Activated CD4-positive, alpha-beta memory T cell treated with anti-CD3 and anti-CD28 coated beads, Interleukin-2, amount 10 ng/mL, durations not matched to agents 7 days and 5 days (primary cell): ENCODE measurements at regions not wholly inside any gene's neighbourhood (a gene's known extent, or its start where the extent isn't known, plus 50 kb on each side); places are given as distances from the start of the nearest gene placed in this dataset.

Experiments used
- CTCF ChIA-PET: fragments of 350-600 bp; sonication (Branson Sonifier 250); formaldehyde crosslinking; loops from one replicate; lab custom pipeline; 2021; ENCODE audit warnings: antibody characterized with exemption, inconsistent platforms; lab: Charles Lee
- POLR2A ChIA-PET: fragments of 350-600 bp; sonication (Branson Sonifier 250); formaldehyde crosslinking; loops from one replicate; lab custom pipeline; 2021; ENCODE audit warnings: antibody characterized with exemption; lab: Charles Lee
- DNase-seq: peaks from one replicate; pipeline ENCODE4 v3.0.0-alpha.2; 2020
- H3K27ac Mint-ChIP-seq: one replicate; pipeline ENCODE4 v1.8.0; 2021; ENCODE audit warnings: mild to moderate bottlenecking, mixed read lengths
- H3K27me3 Mint-ChIP-seq: one replicate; pipeline ENCODE4 v1.8.0; 2021; ENCODE audit warnings: mixed read lengths
- H3K36me3 Mint-ChIP-seq: one replicate; pipeline ENCODE4 v1.8.0; 2021; ENCODE audit warnings: low read depth, mixed read lengths
- H3K4me1 Mint-ChIP-seq: one replicate; pipeline ENCODE4 v1.8.0; 2021; ENCODE audit warnings: mixed read lengths
- H3K4me3 Mint-ChIP-seq: one replicate; pipeline ENCODE4 v1.8.0; 2021; ENCODE audit warnings: mild to moderate bottlenecking, mixed read lengths
- H3K9me3 Mint-ChIP-seq: one replicate; pipeline ENCODE4 v1.8.0; 2021; ENCODE audit warnings: mixed read lengths

DNA sequence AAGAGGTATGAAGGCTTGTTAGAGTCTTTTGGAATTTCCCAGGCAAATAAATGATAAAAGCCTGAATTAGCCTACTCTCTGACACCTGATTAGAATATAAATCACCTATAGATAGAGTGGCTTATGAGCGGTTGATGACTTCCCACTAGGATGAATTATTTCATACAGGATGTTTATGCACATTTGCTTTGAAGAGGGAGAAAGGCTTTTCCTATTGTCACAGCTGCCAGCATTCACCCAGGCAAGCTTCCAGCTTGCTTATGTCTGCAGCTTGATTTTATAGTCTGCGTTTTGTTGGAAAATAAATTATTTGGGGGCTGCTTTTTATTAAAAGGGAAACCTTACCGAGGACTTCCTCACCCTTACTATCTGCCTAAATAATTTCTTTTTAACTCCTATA lies 51.3 kb upstream of the EIF2S2 start:
- DNase-seq = no peak
- Mint-ChIP-seq H3K4me1 (no peaks in the 10 kb centered on the region), H3K9me3 (no peaks in the 10 kb centered on the region), H3K36me3 (no peaks in the 10 kb centered on the region), H3K27ac (no peak overlapping the region), H3K4me3 (no peak overlapping the region), H3K27me3 (peaks cover under 1% of the 10 kb centered on the region)
- POLR2A ChIA-PET = no interaction called here
- CTCF ChIA-PET = no interaction called here

DNA sequence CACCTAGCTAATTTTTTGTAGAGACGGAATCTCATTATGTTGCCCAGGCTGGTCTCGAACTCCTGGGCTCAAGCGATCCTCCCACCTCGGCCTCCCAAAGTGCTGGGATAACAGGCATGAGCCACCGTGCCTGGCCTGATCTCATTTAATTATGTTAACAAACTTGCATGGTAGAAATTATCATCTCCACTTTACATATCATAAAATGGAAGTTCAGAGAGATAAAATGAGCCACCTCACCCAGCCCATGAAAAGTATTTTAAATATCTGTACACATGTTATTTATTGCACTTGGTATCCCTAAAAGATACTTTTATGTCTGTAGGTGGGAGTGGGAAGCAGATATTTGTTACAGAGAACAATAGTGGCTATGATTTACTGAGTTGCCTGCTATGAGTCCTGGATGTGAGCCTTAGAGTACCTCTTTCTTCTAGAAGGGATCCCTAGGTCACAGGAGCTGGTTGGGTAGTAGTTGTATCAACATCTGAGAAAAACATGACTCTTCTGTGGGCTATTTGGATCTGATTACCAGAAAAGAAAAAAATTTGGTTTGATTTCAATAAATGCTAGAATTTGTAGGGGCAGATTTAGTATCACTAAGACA lies 52.4 kb upstream of the EIF2S2 start:
- Mint-ChIP-seq H3K4me1 (no peaks in the 10 kb centered on the region), H3K36me3 (no peaks in the 10 kb centered on the region), H3K27ac (no peak overlapping the region), H3K4me3 (no peak overlapping the region), H3K27me3 (no peaks in the 10 kb centered on the region), H3K9me3 (no peaks in the 10 kb centered on the region)
- DNase-seq = no peak
- ChIA-PET CTCF (no interaction called here), POLR2A (no interaction called here)

DNA sequence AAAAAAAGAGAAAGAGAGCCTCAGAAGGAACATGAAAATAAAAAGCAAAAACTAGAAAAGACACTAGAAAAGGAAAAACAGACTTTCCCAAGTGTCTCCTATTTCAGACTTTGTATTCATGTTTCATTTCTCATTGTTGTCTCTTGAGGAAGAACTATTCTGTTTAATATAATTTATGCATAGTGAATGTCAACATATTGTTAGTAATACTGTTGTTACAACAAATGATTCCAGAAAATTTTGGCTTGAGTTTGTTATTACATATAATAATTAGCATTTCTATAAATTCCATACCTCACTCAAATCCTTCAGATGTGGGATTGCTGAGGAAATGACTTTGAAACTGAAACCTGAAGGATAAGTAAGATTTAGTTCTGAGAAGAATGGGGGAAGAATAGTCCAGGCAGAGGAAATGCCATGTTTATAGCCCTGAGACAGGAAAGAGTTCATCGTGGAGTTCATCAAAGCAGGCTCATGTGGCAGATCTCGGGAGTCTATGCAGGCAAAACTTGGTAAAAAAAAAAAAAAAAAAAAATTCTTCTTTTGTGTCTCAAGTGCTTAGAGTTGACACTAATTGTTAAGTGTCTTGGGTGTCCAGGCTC lies 53.1 kb upstream of the EIF2S2 start:
- no peaks in the 10 kb centered on the region for H3K36me3 Mint-ChIP-seq
- H3K9me3 Mint-ChIP-seq = no peaks in the 10 kb centered on the region
- DNase-seq = no peak
- ChIA-PET POLR2A (no interaction called here), CTCF (no interaction called here)
- H3K4me1 Mint-ChIP-seq = no peaks in the 10 kb centered on the region
- H3K27ac Mint-ChIP-seq = no peak overlapping the region
- no peaks in the 10 kb centered on the region for H3K27me3 Mint-ChIP-seq
- H3K4me3 Mint-ChIP-seq = no peak overlapping the region

DNA sequence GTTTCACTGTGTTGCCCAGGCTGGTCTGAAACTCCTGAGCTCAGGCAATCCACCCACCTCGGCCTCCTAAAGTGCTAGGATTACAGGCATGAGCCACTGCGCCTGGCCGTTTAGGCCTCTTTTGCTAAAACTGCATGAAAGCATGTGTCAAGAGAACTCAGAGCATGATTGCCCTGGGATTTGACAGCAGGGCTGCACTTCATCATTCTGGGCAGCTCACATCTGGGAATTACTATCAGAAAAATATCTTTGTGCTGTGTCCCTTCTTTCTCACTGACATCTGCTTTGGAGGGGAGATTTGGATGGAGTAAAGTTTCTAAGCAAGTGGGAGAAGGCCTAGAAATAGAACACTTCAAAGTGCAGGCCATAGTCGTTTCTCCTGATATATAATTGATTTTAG lies 59.6 kb upstream of the EIF2S2 start:
- H3K4me3 Mint-ChIP-seq = no peak overlapping the region
- H3K36me3 Mint-ChIP-seq = no peaks in the 10 kb centered on the region
- H3K9me3 Mint-ChIP-seq = no peaks in the 10 kb centered on the region
- no peak overlapping the region for H3K27ac Mint-ChIP-seq
- no peaks in the 10 kb centered on the region for H3K4me1 Mint-ChIP-seq
- POLR2A ChIA-PET = no interaction called here
- DNase-seq = no peak
- CTCF ChIA-PET = no interaction called here
- no peaks in the 10 kb centered on the region for H3K27me3 Mint-ChIP-seq

DNA sequence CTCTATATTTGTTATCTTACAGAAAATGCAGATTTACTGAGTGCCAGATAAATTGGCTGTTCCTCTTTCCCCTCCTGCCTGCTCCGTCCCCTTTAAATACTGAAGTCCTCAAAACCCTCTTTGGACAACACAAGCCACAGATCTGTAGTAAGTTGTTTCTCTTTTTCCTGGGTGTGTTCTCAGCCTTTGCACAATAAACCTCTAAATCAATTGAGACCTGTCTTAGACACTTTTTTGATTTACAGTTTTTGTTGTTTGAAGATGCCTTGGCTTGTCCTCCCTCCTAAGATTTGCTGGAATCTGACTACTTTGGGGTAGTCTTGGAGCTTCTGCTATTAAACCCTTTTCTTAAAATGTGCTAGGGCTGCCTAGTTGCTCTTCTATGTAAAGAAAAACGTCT lies 60.9 kb upstream of the EIF2S2 start:
- DNase-seq = no peak
- CTCF ChIA-PET = no interaction called here
- H3K9me3 Mint-ChIP-seq = no peaks in the 10 kb centered on the region
- H3K27ac Mint-ChIP-seq = no peak overlapping the region
- no peaks in the 10 kb centered on the region for H3K4me1 Mint-ChIP-seq
- H3K4me3 Mint-ChIP-seq = no peak overlapping the region
- POLR2A ChIA-PET = no interaction called here
- H3K27me3 Mint-ChIP-seq = no peaks in the 10 kb centered on the region
- H3K36me3 Mint-ChIP-seq = no peaks in the 10 kb centered on the region

DNA sequence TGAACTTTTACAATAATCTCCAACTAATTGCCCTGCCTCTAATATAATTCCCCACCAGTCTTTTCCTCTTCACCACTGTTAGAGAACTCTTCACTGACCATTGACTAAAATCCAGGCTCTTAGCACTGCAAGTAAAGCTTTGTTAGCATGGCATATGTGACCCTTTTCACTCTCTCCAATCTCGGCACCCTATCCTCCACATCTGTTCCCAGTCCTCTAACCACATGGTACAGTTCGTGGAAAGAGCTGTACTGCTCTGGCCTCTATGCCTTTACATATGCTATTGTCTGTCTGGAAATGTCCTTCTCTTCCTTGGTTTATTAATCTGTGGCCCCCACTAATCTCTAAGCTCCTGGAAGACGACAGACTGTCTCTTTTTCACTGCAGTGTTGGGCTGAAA lies 63.0 kb upstream of the EIF2S2 start:
- Mint-ChIP-seq H3K27ac (no peak overlapping the region), H3K4me1 (no peaks in the 10 kb centered on the region), H3K27me3 (peaks cover 3% of the 10 kb centered on the region), H3K4me3 (no peak overlapping the region), H3K9me3 (no peaks in the 10 kb centered on the region), H3K36me3 (no peaks in the 10 kb centered on the region)
- POLR2A ChIA-PET = no interaction called here
- no peak for DNase-seq
- CTCF ChIA-PET = no interaction called here

DNA sequence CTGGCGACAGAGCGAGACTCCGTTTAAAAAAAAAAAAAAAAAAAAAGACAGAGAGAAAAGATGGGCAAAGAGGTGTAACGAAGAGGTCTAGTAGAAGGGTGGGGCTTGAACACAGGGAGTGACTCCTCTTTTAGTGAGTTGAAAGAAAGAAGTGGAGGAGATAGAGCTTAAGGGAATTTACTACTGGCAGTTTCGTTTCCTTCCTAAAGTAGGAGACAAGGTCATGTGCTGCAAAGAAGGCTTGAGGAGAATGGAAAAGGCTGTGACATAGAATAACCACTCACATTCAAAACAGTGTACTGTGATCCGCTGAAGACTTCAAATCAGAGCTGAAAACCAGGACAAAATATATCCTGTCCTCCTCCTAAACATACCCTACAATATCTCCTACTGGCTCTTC lies 63.8 kb upstream of the EIF2S2 start:
- Mint-ChIP-seq H3K4me3 (no peak overlapping the region), H3K36me3 (no peaks in the 10 kb centered on the region), H3K27ac (no peak overlapping the region), H3K9me3 (no peaks in the 10 kb centered on the region), H3K4me1 (no peaks in the 10 kb centered on the region), H3K27me3 (peaks cover 4% of the 10 kb centered on the region)
- DNase-seq = no peak
- CTCF ChIA-PET = no interaction called here
- POLR2A ChIA-PET = no interaction called here

DNA sequence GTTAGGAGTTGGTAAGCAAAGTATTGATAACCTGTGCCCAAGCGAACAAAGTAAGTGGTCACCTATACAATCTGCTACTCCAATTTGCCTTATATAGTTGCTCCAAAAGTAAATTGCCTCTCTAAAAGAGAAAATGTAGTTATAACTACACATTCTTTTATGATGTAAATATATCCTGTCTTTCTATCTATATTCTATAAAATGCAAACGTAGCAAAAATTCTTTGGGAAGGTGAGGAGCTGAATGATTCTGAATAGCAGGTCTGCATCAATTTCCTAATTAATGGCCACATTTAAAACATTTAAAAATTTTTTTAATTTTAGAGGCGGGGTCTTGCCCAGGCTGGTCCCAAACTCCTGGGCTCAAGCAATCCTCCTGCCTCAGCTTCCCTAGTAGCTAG lies 64.2 kb upstream of the ASIP start:
- Mint-ChIP-seq H3K27me3 (peaks cover 8% of the 10 kb centered on the region), H3K4me3 (no peak overlapping the region), H3K4me1 (no peaks in the 10 kb centered on the region), H3K9me3 (no peaks in the 10 kb centered on the region), H3K27ac (no peak overlapping the region), H3K36me3 (no peaks in the 10 kb centered on the region)
- no peak for DNase-seq
- POLR2A ChIA-PET = no interaction called here
- CTCF ChIA-PET = no interaction called here

DNA sequence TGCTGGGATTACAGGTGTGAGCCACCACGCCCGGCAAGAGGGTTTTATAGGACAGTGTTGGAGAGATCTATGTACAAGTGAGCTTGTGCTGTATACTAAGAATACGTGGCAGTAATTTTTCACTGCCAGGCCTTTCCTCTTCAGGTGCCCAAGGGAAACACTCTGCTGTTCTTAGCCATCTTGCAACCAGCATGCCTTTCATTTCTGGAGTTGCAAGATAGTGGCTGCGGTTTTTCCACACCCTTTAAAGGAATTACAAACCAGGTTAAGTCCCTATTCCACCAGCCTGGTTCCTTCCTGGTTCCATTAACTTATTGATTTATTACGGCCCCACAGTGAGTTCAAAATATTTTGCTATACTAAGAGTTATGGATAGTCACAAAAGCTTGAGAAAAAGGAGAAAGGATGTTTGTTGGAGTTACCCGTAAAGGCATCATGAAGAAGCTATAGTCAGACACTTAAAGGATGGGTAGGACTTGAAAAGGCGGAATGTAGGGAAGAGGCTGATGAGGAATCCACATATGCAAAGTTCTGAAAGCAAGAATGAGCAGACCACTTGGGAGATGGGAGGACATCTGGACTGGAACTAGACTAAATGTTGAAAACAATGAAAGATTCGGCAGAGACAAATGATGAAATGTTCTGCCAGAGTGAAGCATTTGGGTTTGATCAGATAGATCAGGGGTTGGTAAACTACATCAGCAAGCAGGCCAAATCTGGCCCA lies 61.4 kb upstream of the ASIP start:
- Mint-ChIP-seq H3K4me3 (no peak overlapping the region), H3K27ac (no peak overlapping the region), H3K36me3 (no peaks in the 10 kb centered on the region), H3K27me3 (peaks cover 16% of the 10 kb centered on the region), H3K4me1 (no peaks in the 10 kb centered on the region), H3K9me3 (no peaks in the 10 kb centered on the region)
- POLR2A ChIA-PET = no interaction called here
- no peak for DNase-seq
- CTCF ChIA-PET = no interaction called here

DNA sequence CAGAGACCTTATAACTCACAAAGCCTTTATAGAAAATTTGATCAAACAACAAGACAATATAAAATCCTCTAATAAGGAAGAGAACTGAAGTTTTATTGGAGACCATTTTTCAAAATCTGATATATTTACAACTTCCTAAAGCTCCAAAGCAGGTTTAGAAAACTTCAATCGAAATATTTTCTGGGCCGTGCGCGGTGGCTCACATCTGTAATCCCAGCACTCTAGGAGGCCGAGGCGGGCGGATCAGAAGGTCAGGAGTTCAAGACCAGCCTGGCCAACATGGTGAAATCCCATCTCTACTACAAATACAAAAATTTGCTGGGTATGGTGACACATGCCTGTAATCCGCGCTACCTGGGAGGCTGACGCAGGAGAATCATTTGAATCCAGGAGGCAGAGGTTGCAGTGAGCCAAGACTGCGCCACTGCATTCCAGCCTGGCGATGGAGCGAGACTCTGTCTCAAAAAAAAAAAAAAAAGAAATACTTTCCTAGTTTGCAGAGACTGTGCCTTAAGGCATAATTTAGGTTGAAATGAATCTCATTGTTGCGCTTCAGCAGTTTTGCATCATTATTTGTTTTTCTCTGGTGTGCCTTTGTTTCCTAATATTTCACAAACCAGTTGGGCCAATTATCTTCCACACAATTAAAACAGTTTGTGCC lies 60.6 kb upstream of the ASIP start:
- Mint-ChIP-seq H3K9me3 (no peaks in the 10 kb centered on the region), H3K36me3 (no peaks in the 10 kb centered on the region), H3K27ac (no peak overlapping the region), H3K4me3 (no peak overlapping the region), H3K27me3 (peaks cover 21% of the 10 kb centered on the region), H3K4me1 (no peaks in the 10 kb centered on the region)
- ChIA-PET POLR2A (no interaction called here), CTCF (no interaction called here)
- no peak for DNase-seq

DNA sequence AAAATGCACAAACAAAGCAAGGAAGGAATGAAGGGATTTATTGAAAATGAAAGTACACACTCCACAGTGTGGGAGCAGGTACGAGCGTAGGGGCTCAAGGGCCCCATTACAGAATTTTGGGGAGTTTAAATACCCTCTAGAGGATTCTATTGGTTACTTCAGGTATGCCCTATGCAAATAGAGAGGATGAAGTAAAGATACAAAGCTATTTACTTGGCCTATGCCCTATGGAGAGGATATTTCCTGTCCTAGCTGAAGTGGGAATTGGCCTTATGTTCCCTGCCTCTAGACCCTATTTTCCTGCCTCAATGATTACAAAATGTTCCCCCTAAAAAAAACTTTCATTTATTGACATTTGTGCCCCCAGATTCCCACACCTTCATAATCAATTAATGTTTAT lies 59.7 kb upstream of the ASIP start:
- Mint-ChIP-seq H3K4me1 (no peaks in the 10 kb centered on the region), H3K27me3 (peaks cover 26% of the 10 kb centered on the region), H3K4me3 (no peak overlapping the region), H3K9me3 (no peaks in the 10 kb centered on the region), H3K36me3 (no peaks in the 10 kb centered on the region), H3K27ac (no peak overlapping the region)
- ChIA-PET CTCF (no interaction called here), POLR2A (no interaction called here)
- DNase-seq = no peak

DNA sequence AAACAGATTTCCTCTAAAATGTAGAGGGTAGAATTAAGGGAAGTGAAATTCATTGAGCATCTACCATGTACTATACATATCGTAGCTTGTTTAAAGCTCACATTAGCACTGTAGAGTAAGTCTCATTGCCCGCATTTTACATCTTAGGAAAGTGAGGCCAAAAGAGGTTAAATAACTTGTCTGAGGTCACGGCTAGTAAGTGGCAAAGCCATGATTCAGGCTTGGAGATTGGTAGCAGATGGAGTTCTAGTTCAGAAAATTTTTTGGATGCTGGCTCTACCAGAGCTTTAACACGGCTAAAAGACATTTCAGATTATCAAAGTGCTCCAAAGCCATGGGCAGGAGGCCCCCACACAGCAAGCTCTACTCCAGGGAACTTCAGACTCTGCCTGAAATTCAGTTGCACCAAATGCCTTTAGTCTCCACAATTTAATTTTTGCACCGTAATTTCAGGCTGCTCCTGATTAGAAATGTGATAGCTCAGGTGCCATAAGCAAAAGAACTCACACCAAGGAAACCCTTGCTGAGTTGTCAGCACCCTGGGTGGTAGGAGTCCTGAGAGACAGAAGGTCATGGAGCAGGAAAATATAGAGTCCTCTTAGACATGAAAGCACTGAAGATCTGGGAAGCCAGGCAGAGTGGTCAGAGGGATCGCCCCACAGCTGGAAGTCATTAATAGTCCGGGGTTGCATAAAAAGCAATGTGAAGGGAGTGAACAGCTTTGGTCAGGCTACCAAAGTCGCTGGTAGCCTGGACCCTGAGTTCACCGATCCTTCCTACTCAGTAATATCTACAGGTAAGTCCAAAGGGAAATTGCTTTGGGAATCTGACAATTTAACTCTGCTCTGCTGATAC lies 55.2 kb upstream of the ASIP start:
- CTCF ChIA-PET = no interaction called here

More for the DNA sequence above, 55.2 kb upstream of the ASIP start:
- H3K36me3 Mint-ChIP-seq = no peaks in the 10 kb centered on the region
- peaks cover 42% of the 10 kb centered on the region for H3K27me3 Mint-ChIP-seq
- H3K9me3 Mint-ChIP-seq = no peaks in the 10 kb centered on the region
- no peak for DNase-seq
- POLR2A ChIA-PET = no interaction called here
- H3K27ac Mint-ChIP-seq = no peak overlapping the region
- H3K4me3 Mint-ChIP-seq = no peak overlapping the region
- no peaks in the 10 kb centered on the region for H3K4me1 Mint-ChIP-seq
